Fibroblast of pulmonary artery (primary cell): ENCODE measurements at regions not wholly inside any gene's neighbourhood (a gene's known extent, or its start where the extent isn't known, plus 50 kb on each side); places are given as distances from the start of the nearest gene placed in this dataset.

ENCODE experiments used
- DNase-seq: peaks from one replicate; pipeline ENCODE4 v3.0.0-alpha.2; 2010; ENCODE audit warnings: low read depth
- H3K4me3 ChIP-seq: replicated peaks from 2 replicates; pipeline ENCODE4 v1.5.1; 2011; ENCODE audit warnings: low read depth, mild to moderate bottlenecking, control low read depth, low read length, moderate library complexity
- TF ChIP-seq, protein P1 (sequence below): IDR thresholded peaks from 2 replicates; pipeline ENCODE4 v1.5.1; 2011; ENCODE audit warnings: mild to moderate bottlenecking, control low read depth, low read length, inconsistent platforms; ENCODE audit errors: missing control alignments

DNA sequence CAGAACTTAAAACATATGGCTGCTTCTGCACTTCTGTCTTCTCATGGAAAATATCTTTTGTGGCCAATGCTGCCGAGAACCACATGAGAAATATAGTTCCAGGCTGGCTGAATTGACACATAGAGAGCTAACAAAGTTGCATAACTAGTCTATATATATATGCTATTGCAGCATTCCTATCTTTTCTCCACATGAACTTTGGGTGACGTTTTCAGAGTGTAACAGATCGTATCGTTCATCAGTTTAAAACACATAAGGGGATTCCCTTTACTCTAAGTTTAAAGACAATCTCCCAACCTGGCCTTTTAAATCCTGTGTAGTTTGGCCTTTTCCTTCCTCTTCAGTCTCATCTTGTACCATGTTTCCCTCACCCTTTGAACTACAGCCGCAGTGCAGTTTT lies 394.2 kb upstream of the CBLB start:
- peak; percentile 3 for DNase-seq
- H3K4me3 ChIP-seq = no peak overlapping the region
- TF ChIP-seq, protein P1, sequence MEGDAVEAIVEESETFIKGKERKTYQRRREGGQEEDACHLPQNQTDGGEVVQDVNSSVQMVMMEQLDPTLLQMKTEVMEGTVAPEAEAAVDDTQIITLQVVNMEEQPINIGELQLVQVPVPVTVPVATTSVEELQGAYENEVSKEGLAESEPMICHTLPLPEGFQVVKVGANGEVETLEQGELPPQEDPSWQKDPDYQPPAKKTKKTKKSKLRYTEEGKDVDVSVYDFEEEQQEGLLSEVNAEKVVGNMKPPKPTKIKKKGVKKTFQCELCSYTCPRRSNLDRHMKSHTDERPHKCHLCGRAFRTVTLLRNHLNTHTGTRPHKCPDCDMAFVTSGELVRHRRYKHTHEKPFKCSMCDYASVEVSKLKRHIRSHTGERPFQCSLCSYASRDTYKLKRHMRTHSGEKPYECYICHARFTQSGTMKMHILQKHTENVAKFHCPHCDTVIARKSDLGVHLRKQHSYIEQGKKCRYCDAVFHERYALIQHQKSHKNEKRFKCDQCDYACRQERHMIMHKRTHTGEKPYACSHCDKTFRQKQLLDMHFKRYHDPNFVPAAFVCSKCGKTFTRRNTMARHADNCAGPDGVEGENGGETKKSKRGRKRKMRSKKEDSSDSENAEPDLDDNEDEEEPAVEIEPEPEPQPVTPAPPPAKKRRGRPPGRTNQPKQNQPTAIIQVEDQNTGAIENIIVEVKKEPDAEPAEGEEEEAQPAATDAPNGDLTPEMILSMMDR = no peak

DNA sequence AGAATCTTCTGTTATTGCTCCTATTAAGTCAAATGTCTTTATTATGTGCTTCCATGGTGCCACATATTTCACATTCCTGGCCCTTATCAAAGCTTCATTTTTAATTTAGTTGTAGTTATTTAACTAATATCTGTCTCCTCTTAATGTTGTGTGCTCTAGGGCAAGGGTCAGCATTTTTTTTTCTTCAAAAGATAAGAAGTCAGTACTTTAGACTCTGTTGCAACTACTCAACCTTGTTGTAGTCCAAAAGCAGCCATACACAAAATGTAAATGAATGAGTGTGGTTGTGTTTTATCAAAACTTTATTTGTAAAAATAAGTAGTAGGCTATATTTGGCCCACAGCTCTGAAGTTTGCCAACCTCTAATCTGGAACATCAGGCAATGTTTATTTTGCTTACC lies 394.7 kb upstream of the CBLB start:
- H3K4me3 ChIP-seq = no peak overlapping the region
- DNase-seq = peak; percentile 0
- TF ChIP-seq, protein P1 = no peak

DNA sequence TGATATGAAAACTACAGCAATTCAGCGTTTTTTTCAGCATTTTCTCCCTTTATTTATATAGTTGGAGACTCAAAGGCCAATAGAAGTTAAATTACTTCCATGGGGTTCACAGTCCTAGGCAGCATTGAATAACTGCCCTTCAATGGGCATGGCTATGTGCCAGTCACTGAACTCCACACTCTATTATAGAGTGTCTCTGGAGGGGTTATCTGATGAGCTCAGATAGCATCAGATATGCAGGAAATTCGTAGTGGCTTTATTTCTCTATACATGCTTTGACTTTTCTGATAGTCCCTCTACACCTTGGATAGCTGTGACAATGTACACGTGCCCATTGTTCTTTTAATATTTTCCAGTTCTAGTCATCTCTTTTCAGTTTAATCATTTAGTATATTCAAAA lies 396.9 kb upstream of the CBLB start:
- H3K4me3 ChIP-seq = no peak overlapping the region
- DNase-seq = no peak
- TF ChIP-seq, protein P1 = no peak

DNA sequence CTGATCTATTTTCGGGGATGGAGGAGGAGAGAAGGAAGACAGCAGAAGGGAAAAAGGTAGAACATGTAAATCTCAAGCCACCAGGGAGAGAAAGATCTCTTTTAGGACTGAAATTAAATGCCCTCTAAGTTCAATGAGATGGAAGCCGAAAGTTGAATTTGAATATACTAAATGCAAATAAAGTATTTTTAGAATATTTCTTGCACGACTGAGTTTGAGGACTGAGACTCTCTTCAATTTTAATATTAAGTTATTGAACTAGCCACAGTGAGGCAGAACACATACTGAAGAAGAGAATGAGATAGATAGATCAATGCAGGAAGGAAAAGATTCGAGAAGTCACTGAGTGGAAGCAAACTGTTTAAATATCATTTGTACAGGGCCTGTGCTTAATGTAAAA lies 399.9 kb upstream of the CBLB start:
- H3K4me3 ChIP-seq = no peak overlapping the region
- DNase-seq = no peak
- TF ChIP-seq, protein P1 = no peak

DNA sequence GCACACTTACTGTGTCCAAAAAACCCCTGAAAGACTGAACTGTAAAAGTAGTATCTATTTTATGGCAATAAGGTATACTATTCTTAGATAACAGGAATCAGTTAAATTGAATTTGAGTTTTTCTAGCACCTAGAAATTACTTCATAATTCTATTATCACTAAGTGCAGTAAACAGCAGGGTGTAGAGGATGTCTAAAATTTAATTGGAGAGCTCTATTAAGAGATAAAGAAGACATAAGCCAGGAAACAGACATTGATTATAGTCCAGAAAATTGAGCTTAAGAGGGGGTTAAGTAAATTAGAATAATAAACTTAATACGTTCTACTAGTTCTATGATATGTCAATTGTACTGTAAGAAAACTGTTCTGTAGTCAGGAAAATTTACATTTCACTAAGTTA lies 403.5 kb upstream of the CBLB start:
- TF ChIP-seq, protein P1 = no peak
- no peak overlapping the region for H3K4me3 ChIP-seq
- no peak for DNase-seq

DNA sequence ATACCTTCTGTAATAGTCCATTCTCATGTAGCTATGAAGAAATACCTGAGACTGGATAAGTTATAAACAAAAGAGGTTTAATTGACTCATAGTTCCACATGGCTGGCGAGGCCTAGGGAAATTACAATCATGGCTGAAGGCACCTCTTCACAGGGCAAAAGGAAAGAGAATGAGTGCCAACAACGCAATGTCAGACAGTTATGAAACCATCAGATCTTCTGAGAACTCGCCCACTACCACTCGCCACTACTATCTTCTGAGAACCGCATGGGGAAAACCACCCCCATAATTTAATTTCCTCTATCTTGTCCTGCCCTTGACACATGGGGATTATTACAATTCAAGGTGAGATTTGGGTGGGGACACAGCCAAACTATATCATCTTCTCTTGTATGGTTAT lies 406.8 kb upstream of the CBLB start:
- H3K4me3 ChIP-seq = no peak overlapping the region
- TF ChIP-seq, protein P1 = no peak
- no peak for DNase-seq

DNA sequence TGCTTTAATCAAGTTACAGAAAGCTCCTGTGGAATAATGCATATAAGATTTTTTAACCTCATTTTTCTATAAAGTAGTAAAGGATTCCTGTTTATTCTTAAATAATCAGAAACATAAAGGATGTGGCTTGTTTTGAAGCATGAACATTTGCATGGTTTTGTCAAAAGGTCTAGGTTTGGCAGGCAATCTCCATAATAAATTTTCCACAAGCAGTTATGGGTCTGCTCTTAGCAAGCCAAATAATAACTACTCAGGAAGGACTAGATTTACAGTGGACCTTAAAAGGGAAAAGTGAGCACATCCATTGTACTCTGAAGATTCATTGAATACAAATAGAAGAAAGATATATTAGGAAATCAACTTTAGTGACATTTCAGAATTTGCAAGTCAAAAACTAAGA lies 407.3 kb upstream of the CBLB start:
- H3K4me3 ChIP-seq = no peak overlapping the region
- no peak for DNase-seq
- TF ChIP-seq, protein P1 = no peak
